ENCODE measurements at regions not wholly inside any gene's neighbourhood (a gene's known extent, or its start where the extent isn't known, plus 50 kb on each side); places are given as distances from the start of the nearest gene placed in this dataset.
"Not testable (repeated sequence)": the region's sequence is repeated elsewhere in the genome, so short reads cannot be mapped to it uniquely, and the experiment has no call there.

GRCh38 chr12:29012673-29013072 lies 136.4 kb upstream of the FAR2 start:
- H3K27ac ChIP-seq = no peak overlapping the region
- H3K36me3 ChIP-seq (replicated peaks in 1 of 2; ENCODE audit: insufficient read depth in 1 of 2, low read depth in 2 of 2) = no peaks in the 10 kb centered on the region
- TF ChIP-seq, protein P1, sequence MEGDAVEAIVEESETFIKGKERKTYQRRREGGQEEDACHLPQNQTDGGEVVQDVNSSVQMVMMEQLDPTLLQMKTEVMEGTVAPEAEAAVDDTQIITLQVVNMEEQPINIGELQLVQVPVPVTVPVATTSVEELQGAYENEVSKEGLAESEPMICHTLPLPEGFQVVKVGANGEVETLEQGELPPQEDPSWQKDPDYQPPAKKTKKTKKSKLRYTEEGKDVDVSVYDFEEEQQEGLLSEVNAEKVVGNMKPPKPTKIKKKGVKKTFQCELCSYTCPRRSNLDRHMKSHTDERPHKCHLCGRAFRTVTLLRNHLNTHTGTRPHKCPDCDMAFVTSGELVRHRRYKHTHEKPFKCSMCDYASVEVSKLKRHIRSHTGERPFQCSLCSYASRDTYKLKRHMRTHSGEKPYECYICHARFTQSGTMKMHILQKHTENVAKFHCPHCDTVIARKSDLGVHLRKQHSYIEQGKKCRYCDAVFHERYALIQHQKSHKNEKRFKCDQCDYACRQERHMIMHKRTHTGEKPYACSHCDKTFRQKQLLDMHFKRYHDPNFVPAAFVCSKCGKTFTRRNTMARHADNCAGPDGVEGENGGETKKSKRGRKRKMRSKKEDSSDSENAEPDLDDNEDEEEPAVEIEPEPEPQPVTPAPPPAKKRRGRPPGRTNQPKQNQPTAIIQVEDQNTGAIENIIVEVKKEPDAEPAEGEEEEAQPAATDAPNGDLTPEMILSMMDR (IDR thresholded peaks at IDR 0.05) = no peak
- TF ChIP-seq POLR2A (IDR thresholded peaks at IDR 0.05) = no peak
- no peak overlapping the region for H3K4me3 ChIP-seq
- intact Hi-C loops (cut with DNase I) = no loop called here
- no peaks in the 10 kb centered on the region for H3K4me1 ChIP-seq
- WGBS, 2 donors = 65 to 70% methylated on average over 4 of the region's 4 CpGs
- ATAC-seq (no peak), DNase-seq (no peak)
- H3K9me3 ChIP-seq = no peaks in the 10 kb centered on the region
- H3K27me3 ChIP-seq = no peaks in the 10 kb centered on the region

- H3K27me3 ChIP-seq; ATAC-seq; H3K9me3 ChIP-seq; intact Hi-C loops (cut with DNase I); H3K4me3 ChIP-seq; H3K36me3 ChIP-seq (replicated peaks in 1 of 2; ENCODE audit: insufficient read depth in 1 of 2, low read depth in 2 of 2); H3K4me1 ChIP-seq; H3K27ac ChIP-seq; DNase-seq: not testable (repeated sequence)
- 84 to 91% methylated on average over 2 of the region's 2 CpGs for WGBS, 2 donors
Observed at GRCh38 chr12:29017532-29017931, 131.5 kb upstream of the FAR2 start.

DNA sequence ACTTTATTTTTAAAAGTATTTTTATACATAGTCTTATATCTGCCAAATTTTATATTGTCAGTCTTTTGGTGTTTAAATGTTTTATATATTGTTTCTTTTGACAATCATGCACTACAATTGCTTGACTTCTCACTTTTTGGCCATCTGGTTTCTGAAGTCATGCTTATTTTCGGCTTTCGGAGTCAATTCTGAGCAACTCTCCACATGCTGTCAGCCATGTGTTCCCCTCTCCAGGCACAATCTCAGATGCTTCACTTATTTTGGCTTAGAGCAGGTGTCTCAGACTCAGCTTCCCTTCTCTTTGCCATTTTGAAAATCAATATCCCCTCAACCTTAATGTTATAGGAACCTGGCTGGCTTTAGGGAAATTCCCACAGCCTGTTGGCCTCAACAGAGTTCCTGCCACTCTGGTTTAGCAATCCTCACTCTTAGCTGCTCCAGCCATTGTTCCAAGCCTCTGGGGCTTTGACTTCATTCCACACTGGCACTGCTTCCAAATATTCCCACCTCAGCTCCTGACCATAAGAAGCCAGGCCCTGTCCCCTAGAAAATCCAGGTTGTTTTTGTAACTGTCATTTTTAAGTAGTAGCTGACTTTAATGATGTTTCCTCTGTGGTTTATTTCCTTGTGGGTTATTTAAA lies 125.5 kb upstream of the FAR2 start:
- H3K4me3 ChIP-seq = no peak overlapping the region
- H3K27ac ChIP-seq = no peak overlapping the region
- no peaks in the 10 kb centered on the region for H3K4me1 ChIP-seq
- intact Hi-C loops (cut with DNase I) = no loop called here
- DNase-seq (no peak), ATAC-seq (no peak)
- H3K36me3 ChIP-seq (replicated peaks in 1 of 2; ENCODE audit: insufficient read depth in 1 of 2, low read depth in 2 of 2) = no peaks in the 10 kb centered on the region
- no peaks in the 10 kb centered on the region for H3K9me3 ChIP-seq
- no peaks in the 10 kb centered on the region for H3K27me3 ChIP-seq
- WGBS, 2 donors = 83 to 96% methylated on average over 2 of the region's 2 CpGs
- TF ChIP-seq POLR2A (IDR thresholded peaks at IDR 0.05) = no peak
- TF ChIP-seq, protein P1 (IDR thresholded peaks at IDR 0.05) = no peak

GRCh38 chr12:29024117-29024516 lies 125.0 kb upstream of the FAR2 start:
- ATAC-seq (no peak), DNase-seq (no peak)
- Histone ChIP-seq H3K4me1 (no peaks in the 10 kb centered on the region), H3K36me3 (replicated peaks in 1 of 2; ENCODE audit: insufficient read depth in 1 of 2, low read depth in 2 of 2) (no peaks in the 10 kb centered on the region), H3K27ac (no peak overlapping the region), H3K4me3 (no peak overlapping the region), H3K9me3 (no peaks in the 10 kb centered on the region), H3K27me3 (no peaks in the 10 kb centered on the region)
- intact Hi-C loops (cut with DNase I) = no loop called here
- 63 to 76% methylated on average over 1 of the region's 1 CpG for WGBS, 2 donors
- no peak for TF ChIP-seq POLR2A (IDR thresholded peaks at IDR 0.05)
- TF ChIP-seq, protein P1 (IDR thresholded peaks at IDR 0.05) = no peak

DNA sequence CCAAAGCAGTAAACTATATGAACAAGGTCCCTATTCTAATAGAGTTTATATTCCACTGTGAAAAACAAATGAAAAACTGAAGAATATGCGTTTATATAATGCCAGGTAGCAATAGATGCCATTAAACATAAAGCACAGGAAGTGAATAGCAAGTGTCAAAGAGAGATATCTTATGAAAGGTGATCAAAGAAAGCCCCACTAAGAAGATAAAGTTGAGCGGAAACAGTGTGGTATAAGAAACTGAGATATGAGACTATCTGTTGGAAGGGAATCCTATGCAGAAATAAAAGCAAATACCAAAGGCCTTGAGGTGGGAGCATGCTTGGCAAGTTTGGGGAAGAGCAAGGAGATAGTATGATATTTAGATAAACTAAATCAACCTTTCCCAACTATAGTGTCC lies 123.1 kb upstream of the FAR2 start:
- Histone ChIP-seq H3K27ac (no peak overlapping the region), H3K9me3 (no peaks in the 10 kb centered on the region), H3K27me3 (no peaks in the 10 kb centered on the region), H3K36me3 (replicated peaks in 1 of 2; ENCODE audit: insufficient read depth in 1 of 2, low read depth in 2 of 2) (no peaks in the 10 kb centered on the region), H3K4me1 (no peaks in the 10 kb centered on the region), H3K4me3 (no peak overlapping the region)
- DNase-seq (no peak), ATAC-seq (no peak)
- intact Hi-C loops (cut with DNase I) = no loop called here
- 69 to 74% methylated on average over 2 of the region's 2 CpGs for WGBS, 2 donors
- TF ChIP-seq POLR2A (IDR thresholded peaks at IDR 0.05) = no peak
- TF ChIP-seq, protein P1 (IDR thresholded peaks at IDR 0.05) = no peak
